RPMI7951 (cell line): ENCODE measurements at regions not wholly inside any gene's neighbourhood (a gene's known extent, or its start where the extent isn't known, plus 50 kb on each side); places are given as distances from the start of the nearest gene placed in this dataset.

Source experiments
- DNase-seq: peaks from one replicate; pipeline ENCODE4 v3.0.0-alpha.2; 2012; ENCODE audit warnings: low read depth

DNA sequence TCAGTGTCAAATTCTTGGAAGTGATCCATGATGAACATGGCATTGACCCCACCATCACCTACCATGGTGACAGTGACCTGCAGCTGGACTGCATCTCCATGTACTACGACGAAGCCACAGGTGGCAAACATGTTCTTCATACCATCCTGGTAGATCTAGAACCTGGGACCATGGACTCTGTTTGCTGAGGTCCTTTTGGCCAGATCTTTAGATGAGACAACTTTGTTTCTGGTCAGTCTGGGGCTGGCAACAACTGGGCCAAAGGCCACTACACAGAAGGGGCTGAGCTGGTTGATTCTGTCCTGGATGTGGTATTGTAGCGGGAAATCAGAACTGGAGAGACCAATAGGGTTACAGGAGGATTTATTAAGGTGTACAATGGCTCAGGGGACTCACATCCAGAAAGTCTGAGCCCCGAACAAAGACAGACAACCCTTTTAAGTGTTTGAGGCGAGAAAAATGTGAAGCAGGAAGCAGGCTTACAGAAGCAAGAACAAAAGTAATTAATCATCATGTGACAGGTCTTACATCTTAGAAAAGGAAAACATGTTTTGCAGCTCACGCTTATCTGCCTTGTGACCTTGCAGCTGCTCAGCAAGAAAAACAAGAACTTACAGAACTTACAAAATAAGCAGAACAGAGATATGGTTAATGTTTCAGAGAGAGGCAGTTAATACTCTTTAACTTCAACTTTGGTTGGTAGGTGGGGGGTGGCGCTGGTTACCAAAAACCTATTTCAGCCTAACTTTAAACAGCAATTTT is 58.8 kb upstream of the MOCS1 start:
- DNase-seq, result no peak
